Upper lobe of right lung (tissue), 1 donor: ENCODE measurements at regions not wholly inside any gene's neighbourhood (a gene's known extent, or its start where the extent isn't known, plus 50 kb on each side); places are given as distances from the start of the nearest gene placed in this dataset.
A peak's percentile ranks its signal among the peaks of the same experiment; 100 is the strongest.

ENCODE experiments used
- ATAC-seq: fragments of 200-7000 bp; cut with Tn5 transposase; one replicate; pipeline ENCODE4 v1.9.1; 2020; ENCODE audit warnings: mild to moderate bottlenecking, moderate library complexity
- DNase-seq: peaks from one replicate; pipeline ENCODE4 v3.0.0-alpha.2; 2020
- H3K27ac ChIP-seq: fragments of 200-600 bp; one replicate; pipeline ENCODE4 v1.8.0; 2022
- H3K27me3 ChIP-seq: fragments of 200-600 bp; one replicate; pipeline ENCODE4 v1.8.0; 2022; ENCODE audit warnings: mild to moderate bottlenecking
- H3K36me3 ChIP-seq: fragments of 200-600 bp; one replicate; pipeline ENCODE4 v1.8.0; 2022
- H3K4me1 ChIP-seq: fragments of 200-600 bp; one replicate; pipeline ENCODE4 v1.8.0; 2022
- H3K4me3 ChIP-seq: fragments of 200-600 bp; one replicate; pipeline ENCODE4 v1.8.0; 2022; ENCODE audit warnings: mild to moderate bottlenecking
- H3K9me3 ChIP-seq: fragments of 200-600 bp; one replicate; pipeline ENCODE4 v1.8.0; 2022
- intact Hi-C: fragments of 100-400 bp; cut with DNase I; formaldehyde crosslinking; loops from one replicate; pipeline ENCODE4 v1.11.0; 2022
- TF ChIP-seq, protein P1 (sequence below): fragments of 200-600 bp; IDR thresholded peaks from one replicate; pipeline ENCODE4 v1.8.0; 2022; ENCODE audit warnings: antibody characterized with exemption
- donor health status: DM: no; HTN: yes; CAD: no; lungs with severe emphysema.

DNA sequence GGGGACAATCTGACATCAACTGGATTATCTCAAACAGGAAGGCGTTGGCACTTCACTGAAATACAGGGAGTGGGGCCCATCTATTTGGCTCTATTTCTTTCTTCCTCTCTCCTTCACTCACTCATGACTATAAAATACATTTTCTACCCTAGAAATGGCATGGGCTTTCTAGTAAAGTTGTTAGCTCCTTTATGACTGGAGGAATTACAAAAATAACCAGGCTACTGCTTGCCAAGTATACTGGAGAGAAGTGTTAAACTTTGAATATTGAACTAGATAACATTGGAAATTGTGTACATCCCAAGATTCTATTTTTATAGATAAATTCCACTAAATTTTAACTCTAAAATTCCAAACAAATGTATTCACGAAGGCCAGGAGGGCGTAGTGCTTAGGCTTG is 255.7 kb upstream of the SORCS1 start:
- Histone ChIP-seq H3K27me3 (no peaks in the 10 kb centered on the region), H3K9me3 (no peaks in the 10 kb centered on the region), H3K36me3 (no peaks in the 10 kb centered on the region), H3K4me3 (no peak overlapping the region), H3K4me1 (no peaks in the 10 kb centered on the region), H3K27ac (no peak overlapping the region)
- DNase-seq (no peak), ATAC-seq (no peak)
- TF ChIP-seq, protein P1, sequence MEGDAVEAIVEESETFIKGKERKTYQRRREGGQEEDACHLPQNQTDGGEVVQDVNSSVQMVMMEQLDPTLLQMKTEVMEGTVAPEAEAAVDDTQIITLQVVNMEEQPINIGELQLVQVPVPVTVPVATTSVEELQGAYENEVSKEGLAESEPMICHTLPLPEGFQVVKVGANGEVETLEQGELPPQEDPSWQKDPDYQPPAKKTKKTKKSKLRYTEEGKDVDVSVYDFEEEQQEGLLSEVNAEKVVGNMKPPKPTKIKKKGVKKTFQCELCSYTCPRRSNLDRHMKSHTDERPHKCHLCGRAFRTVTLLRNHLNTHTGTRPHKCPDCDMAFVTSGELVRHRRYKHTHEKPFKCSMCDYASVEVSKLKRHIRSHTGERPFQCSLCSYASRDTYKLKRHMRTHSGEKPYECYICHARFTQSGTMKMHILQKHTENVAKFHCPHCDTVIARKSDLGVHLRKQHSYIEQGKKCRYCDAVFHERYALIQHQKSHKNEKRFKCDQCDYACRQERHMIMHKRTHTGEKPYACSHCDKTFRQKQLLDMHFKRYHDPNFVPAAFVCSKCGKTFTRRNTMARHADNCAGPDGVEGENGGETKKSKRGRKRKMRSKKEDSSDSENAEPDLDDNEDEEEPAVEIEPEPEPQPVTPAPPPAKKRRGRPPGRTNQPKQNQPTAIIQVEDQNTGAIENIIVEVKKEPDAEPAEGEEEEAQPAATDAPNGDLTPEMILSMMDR: no peak
- intact Hi-C loops: no loop called here

DNA sequence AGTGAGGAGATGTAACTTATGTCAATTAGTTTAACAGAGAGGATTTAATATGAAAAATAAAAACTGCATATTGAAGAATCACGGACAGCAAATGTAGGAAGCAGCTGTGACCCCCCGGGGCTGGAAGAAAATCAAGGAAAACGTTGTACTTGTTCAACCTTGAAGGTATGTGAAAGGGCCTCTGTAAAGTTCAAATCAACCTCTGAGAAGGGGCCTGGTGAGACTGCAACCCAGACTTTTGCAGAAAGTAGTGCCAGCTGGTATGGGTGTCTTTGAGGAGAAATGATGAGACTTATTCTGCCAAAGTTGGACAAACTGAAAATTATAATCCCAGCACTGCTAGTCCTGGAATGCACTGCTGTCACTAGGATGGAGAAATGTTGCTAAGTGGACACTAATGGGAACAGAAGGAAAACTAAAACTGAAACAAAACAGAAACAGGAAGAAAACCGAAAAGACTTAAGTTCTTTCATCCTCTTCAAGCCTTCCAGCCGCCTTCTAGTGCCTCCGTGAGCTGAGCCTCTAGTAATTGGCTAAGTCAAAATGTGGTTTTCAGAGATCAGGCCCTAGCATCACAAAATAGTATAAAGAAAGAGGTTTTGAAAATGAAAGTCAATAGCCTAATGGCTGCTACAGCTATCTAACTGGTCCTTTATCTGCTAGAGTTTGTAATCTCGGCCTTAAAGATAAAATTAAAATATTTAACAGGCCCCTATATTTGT is 253.7 kb upstream of the SORCS1 start:
- TF ChIP-seq, protein P1: no peak
- Histone ChIP-seq H3K4me1 (no peaks in the 10 kb centered on the region), H3K9me3 (no peaks in the 10 kb centered on the region), H3K27ac (no peak overlapping the region), H3K4me3 (no peak overlapping the region), H3K27me3 (no peaks in the 10 kb centered on the region), H3K36me3 (no peaks in the 10 kb centered on the region)
- DNase-seq (no peak), ATAC-seq (no peak)
- intact Hi-C loops: no loop called here

DNA sequence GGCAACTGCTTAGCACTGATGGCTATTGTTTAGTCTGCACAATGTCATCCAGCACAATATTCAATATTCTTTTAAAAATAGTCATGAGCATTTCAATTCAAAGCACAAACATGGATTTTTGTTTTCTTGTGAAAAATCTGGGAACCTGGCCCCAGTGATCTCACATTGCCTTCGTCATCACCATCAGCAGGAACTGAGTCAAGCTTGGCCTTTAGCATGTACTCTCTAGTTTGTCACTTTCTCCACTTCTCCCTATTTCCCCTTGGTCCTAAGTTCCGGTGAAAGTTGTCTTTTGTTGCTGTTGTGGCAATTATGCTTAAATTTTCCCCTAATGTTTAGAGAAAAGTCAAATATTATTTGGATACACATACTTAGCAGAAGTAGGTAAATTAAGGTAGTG is 252.9 kb upstream of the SORCS1 start:
- H3K4me1 ChIP-seq: no peaks in the 10 kb centered on the region
- DNase-seq (no peak), ATAC-seq (no peak)
- TF ChIP-seq, protein P1: no peak
- H3K27me3 ChIP-seq: no peaks in the 10 kb centered on the region
- no peaks in the 10 kb centered on the region for H3K9me3 ChIP-seq
- H3K27ac ChIP-seq: no peak overlapping the region
- intact Hi-C loops: no loop called here
- no peaks in the 10 kb centered on the region for H3K36me3 ChIP-seq
- H3K4me3 ChIP-seq: no peak overlapping the region

DNA sequence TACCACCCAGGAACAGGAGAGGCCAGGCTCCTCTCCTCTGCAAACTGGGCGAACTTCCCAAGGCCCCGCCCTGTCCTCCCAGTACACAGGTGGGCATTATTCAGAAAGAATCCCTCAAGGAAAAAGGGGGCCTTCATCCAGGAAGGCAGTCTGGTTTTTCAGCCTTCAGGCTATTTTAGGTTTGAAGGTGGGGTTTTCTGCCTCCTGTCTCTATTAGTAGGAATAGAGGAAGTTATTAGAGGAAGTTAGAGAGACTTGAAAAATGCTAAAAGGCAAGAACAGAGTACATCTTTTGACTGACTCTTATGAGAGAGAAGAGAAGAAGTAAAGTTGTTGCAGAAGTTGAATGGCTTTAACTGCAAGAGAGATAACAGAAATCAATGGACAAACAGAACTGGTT is 250.9 kb upstream of the SORCS1 start:
- no peak for ATAC-seq
- TF ChIP-seq, protein P1: no peak
- Histone ChIP-seq H3K36me3 (no peaks in the 10 kb centered on the region), H3K27ac (no peak overlapping the region), H3K9me3 (no peaks in the 10 kb centered on the region), H3K4me1 (no peaks in the 10 kb centered on the region), H3K4me3 (no peak overlapping the region), H3K27me3 (no peaks in the 10 kb centered on the region)
- no peak for DNase-seq
- intact Hi-C loops: no loop called here

DNA sequence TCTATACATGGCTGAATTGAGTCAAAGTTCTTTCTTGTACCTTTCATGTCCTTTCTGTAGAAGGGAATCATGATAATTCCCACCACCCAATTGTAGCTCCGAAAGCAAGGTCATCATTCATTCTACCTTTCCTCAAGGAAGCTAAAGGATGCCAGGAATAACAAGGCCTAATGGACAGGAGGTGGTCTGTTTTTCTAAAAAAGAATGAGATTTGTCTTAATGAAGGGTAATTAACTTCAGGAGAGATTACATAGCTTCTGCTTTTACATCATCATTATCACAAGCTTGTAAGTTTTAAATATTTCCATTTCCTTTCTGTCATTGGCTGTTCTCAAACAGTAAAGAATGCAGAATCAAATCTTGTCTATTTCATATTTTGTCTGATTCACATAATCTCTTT is 249.5 kb upstream of the SORCS1 start:
- no peak for ATAC-seq
- TF ChIP-seq, protein P1: no peak
- intact Hi-C loops: no loop called here

DNA sequence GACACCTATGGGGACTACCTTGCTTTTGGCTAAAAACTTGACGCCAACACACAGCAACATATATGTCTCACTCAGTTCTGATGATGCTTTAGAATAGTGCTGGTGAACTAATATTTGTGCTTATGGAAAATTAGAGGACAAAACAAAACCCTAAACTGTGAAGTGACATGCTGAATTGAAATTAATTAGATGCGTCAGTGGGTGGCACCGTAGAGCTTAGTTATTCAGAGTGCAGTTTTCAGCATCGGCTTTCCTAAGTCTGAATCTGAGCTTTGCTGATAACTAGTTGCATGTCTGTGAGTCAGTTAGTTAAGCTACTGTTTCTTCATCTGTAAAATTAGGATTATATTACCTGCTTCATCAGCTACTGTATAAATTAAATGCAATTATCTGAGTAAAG is 245.0 kb upstream of the SORCS1 start:
- Histone ChIP-seq H3K9me3 (no peaks in the 10 kb centered on the region), H3K36me3 (no peaks in the 10 kb centered on the region), H3K27ac (no peak overlapping the region), H3K27me3 (no peaks in the 10 kb centered on the region), H3K4me1 (no peaks in the 10 kb centered on the region), H3K4me3 (no peak overlapping the region)
- intact Hi-C loops: no loop called here
- TF ChIP-seq, protein P1: peak; percentile 17
- peak; percentile 48 for ATAC-seq
- no peak for DNase-seq

More for the DNA sequence above, 249.5 kb upstream of the SORCS1 start:
- no peaks in the 10 kb centered on the region for H3K9me3 ChIP-seq
- H3K27ac ChIP-seq: no peak overlapping the region
- H3K36me3 ChIP-seq: no peaks in the 10 kb centered on the region
- no peak for DNase-seq
- no peaks in the 10 kb centered on the region for H3K27me3 ChIP-seq
- H3K4me3 ChIP-seq: no peak overlapping the region
- H3K4me1 ChIP-seq: no peaks in the 10 kb centered on the region
